Dermis blood vessel endothelial cell (primary cell): ENCODE measurements at regions not wholly inside any gene's neighbourhood (a gene's known extent, or its start where the extent isn't known, plus 50 kb on each side); places are given as distances from the start of the nearest gene placed in this dataset.

Source experiments
- DNase-seq: peaks from one replicate; pipeline ENCODE4 v3.0.0; 2010

DNA sequence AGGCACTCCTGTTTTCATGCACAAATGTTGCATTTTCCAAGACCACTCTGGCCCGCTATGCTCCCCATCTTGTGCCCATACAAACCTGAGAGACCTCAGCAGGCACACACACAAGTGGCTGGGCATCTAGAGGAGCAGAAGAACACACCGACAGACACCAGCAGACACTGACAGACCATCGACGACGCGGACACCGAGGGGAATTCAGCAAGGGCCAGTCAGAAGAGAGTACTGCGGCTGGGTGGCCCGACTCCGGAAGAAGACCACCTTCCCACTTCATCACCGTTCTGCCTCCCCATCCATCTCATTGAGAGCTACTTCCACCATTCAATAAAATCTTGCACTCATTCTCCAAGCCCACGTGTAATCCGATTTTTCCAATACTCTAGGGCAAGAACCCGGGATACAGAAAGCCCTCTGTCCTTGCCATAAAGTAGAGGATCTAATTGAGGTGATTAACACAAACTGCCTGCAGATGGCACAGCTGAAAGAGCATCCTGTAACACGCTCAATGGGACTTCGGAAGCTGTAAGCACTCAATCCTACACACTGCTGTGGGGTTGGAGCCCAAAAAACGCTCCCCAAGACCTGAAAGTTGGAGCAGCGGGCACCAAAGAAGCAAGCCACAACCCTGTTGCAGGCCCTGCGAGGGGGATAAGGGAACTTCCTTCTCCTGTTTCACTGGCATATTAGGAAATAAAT, 780.9 kb downstream of the ARAP2 start:
- DNase-seq, result no peak

DNA sequence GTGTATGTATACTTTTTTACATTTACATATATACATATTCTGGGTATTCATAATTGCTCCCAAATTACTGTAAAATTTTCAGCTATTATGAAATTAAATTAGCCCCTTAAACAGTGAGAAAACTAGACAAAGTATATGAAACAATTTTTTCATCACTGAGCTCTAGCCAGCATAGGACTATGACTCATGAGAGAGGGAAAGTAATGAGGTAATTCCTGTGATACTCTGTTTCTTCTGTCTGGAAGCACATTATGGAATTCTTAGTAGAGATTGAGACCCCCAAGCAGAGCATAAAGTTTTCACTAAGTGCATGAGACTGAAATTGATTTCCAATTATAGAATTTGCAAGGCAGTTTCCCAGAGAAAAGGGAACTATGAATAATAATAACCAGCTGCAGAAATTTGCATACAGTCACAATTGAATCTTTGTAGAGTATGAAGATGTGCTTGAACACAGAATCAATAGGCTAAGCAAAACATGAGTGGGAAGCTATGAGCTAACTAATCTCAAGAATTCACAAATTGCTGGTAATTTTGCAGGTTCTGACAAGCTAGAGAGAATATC, 779.3 kb downstream of the ARAP2 start:
- no peak for DNase-seq

DNA sequence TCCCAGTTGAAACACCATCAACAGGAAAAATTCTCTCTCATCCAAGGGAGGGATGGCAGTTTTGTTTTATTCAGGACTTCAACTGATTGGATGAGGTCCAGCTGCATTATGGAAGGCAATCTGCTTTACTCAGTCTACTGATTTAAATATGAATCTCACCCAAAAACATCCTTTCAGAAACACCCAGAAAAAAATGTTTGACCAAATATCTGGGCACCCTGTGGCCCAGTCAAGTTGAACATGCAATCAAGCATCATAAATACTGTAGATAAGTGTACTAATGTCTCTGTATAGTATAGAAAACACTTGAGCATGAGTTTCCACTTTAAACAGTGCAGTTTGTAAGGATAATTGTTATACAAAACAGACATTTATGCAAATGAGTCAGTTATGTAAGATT, 753.2 kb downstream of the ARAP2 start:
- DNase-seq, result no peak

DNA sequence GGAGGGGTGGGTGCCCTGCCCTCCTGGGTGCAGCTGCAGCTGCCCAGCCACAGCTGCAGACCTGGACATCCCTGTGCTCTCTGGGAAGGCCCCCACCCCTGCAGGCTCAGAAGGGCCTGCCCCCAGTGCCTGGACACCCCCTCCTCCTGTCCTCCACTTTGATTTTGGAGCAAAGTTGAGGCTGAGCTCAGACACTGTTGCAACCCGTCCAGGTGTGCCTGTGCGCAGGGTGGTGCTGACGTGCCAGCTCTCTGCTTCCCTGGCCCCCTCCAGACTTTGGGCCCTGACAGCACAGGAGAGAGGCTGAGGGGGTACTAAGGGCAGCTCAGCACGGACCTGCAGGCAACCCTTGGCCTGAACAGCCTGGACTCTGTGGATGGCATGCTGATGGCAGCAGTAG, 750.3 kb downstream of the ARAP2 start:
- DNase-seq, result no peak

DNA sequence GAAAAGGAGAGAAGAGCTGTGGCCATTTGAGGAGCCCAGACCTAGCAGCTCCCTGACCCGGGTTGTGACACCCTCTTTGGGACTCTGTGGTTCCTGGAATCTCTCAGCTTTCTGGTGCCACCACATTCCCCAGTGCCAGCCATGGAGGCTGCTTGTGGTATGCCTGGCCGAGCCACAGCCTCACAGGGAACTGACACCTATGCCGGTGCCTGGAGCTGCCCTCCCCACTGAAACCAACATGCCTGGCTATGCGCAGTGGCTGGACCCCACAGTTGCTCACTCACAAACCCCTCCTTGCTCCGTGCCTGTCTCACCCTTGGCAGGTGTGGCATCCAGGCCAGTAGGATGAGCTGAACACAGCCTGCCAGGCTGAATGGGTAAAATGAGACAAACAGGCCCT, 749.4 kb downstream of the ARAP2 start:
- no peak for DNase-seq

DNA sequence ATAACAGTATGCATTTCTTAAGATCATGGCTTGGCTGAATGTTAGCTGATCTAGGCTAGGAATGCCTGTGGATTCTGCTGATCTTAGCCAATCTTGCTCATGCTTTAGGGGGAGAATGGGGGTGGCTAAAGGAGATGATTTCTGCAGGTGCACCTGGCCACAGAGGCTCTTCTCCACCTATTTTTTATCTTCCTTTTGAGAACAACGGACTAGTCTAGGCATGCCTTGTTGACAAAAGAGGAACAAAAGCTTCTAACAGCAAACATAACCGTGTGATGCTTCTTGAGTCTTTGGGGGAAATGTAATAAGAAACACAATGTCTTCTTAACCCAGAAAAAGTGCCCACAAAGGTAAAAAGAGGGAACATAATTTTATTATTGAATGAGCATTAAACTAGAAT, 743.5 kb downstream of the ARAP2 start:
- DNase-seq, result no peak

DNA sequence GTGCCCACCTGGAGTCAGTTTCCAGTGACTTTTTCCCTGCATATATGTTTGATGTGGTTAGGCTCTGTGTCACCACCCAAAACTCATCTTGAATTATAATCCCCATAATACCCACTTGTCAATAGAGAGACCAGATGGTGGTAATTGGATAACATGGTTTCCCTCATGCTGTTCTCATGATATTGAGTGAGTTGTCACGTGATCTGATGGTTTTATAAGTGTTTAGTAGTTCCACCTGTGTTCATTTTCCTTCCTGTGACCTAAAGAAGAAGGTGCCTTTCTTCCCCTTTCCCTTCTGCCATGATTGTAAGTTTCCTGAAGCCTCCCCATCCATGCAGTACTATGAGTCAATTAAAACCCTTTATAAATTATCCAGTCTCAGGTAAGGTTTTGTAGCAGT, 740.9 kb downstream of the ARAP2 start:
- DNase-seq, result no peak

DNA sequence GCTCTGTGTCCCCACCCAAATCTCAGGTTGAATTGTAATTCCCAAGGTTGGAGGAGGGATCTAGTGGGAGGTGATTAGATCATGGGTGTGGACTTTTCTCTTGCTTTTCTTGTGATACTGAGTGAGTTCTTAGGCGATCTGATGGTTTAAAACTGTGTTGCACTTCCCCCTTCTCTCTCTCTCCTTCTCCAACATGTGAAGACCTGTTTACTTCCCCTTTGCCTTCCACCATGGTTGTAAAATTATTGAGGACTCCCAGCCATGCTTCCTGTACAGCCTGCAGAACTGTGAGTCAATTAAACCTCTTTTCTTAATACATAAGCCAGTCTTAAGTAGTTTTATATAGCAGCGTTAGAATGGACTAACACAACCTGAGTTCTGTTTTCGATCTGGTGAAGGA, 738.2 kb downstream of the ARAP2 start:
- no peak for DNase-seq

DNA sequence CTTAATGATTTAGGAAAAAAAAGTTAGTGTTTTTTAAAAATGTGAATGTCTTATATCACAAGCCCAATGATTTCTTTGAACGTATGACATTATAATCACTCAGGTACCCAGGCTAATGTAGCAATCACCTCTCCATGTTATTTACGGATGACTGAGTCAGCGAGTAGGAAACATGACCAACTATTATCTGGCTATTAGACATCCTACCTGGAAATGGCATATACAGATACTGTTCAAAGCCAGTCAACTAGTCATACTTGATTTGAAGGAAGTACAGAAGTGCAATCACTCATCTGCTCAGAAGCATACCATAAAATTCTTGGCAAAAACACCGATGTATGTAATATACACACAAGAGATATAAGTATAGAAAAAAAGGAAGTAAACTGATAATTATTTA, 732.5 kb downstream of the ARAP2 start:
- DNase-seq, result no peak

DNA sequence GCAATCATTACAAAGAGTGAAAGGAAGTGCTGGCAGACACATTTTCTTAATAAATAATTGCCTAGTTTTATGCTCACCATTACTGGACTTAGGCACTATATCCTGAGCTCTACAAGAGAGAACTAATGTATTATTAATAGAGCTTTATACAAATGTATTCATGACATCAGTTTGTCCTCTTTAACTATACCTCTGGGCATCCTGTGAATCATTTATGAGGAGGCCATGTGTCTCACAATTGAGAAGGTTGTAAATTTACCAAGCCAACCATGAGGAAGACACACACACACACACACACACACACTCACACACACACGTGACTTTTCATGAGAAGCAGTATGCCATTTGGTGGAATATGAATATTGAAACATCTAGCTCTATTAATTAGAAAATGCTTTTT, 728.2 kb downstream of the ARAP2 start:
- DNase-seq, result no peak

DNA sequence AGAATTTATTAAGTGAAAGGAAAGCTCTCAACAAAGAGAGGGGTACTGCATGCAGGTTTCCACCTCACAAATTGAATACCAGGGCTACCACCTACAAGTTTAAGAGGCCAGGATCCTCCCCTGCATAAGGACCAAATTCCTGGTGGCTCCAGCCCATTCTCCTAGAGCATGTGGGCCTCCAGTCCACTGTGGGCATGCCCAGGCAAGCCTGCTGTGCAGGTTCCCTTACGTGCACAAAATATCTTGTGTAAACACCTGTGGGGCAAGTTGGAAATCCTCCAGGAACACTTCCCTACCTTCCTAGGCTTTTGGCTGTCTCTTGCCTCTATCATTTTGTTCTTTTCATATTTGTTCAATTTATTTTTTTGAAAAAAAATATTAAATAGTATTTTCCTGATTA, 724.3 kb downstream of the ARAP2 start:
- no peak for DNase-seq

DNA sequence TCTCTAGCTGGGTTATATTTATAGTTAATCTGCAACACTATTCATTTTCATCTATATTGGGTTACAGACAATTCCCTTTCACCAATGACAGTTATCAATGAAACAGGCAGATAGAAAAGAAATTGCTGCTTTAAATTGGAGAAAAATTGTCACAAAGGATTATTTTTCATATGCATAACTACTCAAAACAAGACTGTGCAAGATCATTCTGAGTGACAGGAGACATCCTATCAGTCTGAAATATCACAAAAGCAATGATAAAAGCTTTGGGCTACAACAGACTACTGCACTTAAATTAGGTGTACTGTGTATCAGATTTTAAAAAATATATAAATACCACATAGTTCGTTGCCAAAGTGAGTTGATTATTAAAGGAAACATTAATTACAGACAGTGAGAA, 722.6 kb downstream of the ARAP2 start:
- no peak for DNase-seq

DNA sequence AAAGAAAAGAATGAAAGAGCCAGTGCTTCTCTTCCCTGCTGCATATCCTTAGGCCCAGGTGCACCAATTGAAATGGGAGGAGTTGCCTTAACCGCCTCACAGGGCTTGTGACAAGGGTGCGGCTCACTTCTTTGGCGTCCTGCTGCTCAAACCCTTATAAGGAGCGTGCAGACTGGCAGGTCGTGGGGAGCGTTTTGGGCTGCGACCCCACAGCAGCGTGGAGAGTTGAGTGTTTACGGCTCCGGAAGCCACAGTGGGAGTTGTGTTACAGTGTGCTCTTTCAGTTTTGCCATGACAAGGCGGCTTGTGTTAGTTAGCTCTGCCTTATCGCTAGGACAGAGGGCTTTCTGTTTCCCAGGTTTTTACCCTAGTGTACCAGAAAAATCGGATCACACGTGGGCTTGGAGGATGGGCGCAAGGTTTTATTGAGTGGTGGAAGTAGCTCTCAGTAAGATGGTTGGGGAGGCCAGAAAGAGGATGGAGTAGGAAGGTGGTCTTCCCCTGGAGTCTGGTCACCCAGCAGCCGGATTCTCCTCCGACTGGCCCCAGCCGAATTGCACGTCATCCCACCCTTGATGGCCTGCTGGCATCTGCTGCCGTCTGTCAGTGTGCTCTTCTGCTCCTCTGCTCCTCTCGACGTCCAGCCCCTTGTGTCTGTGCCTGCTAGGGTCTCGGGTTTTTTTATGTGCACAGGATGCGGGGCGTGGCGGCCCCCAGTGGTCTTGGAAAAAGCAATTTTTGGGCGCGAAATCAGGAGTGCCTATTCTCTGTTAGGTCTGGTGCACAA, 718.9 kb downstream of the ARAP2 start:
- DNase-seq, result no peak

DNA sequence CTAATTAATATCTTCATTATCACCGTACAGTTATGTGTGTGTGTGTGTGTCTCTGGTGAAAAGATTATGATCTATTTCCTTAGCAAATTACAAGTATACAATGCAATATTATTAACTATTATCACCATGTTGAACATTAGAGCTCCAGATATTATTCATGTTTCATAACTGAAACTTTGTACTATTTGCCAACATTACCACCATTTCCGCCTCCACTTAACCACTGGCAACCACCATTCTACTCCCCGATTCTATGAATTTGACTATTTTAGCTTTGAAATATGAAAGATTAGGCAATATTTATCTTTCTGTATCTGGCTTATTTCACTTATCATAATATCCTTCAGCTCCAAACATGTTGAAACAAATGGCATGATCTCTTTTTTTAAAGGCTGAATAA, 717.9 kb downstream of the ARAP2 start:
- no peak for DNase-seq

DNA sequence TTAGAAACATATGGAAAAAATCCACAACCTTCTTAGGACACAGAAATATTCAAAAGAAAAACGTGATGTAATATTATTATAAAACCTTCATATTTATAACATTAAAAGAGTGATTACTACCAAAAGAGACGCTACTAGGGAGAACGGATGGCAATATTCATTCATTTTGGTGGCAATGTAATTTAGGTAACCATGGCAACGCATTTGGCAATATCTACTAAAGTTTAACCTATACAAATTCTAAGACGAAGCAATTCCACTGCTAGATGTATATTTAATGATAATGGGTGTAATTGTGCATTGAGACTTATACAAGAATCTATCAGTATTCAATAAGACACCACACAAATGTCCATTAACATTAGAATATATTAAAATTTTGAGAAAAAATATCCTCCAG, 709.4 kb downstream of the ARAP2 start:
- DNase-seq, result no peak

DNA sequence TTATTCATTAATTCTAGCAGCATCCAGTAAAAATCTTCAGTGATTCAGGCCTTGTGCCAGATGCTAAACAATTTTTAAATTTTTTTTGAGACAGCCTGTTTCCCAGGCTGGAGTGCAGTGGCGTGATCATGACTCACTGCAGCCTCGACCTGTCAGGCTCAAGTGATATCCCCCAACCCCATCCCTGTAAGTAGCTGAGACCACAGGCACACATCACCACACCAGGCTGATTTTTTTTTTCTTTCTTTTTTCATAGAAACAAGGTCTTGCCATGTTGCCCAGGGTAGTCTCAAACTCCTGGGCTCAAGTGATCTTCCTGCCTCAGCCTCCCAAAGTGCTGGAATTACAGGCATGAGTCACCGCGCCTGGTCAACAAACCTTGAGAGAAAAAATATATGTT, 705.5 kb downstream of the ARAP2 start:
- DNase-seq, result no peak

DNA sequence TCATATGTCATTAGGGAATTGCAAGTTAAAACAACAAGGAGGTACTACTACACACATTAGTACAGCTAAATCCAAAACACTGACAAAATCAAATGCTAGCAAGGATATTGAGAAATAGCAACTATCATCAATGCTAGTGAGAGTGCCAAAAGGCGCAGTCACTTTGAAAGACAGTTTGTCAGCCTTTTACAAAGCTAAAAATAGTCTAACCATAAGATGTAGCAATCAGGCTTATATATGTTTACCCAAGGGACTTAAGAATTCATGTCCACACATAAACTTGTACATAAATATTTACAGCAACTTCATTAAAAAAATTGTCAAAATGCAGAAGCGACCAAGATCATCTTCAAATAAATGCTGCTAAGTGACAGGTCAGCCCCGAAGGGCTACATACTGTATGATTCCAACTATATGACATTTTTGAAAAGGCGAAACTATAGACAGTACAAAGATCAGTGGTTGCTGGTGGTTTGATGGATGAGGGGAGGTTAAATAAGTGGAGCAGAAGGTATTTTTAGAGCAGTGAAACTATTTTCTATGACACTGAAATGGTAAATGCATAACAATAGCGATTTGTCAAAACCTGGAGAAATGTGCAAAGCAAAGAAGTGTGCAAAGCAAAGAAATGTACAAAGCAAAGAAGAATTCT, 704.8 kb downstream of the ARAP2 start:
- no peak for DNase-seq

DNA sequence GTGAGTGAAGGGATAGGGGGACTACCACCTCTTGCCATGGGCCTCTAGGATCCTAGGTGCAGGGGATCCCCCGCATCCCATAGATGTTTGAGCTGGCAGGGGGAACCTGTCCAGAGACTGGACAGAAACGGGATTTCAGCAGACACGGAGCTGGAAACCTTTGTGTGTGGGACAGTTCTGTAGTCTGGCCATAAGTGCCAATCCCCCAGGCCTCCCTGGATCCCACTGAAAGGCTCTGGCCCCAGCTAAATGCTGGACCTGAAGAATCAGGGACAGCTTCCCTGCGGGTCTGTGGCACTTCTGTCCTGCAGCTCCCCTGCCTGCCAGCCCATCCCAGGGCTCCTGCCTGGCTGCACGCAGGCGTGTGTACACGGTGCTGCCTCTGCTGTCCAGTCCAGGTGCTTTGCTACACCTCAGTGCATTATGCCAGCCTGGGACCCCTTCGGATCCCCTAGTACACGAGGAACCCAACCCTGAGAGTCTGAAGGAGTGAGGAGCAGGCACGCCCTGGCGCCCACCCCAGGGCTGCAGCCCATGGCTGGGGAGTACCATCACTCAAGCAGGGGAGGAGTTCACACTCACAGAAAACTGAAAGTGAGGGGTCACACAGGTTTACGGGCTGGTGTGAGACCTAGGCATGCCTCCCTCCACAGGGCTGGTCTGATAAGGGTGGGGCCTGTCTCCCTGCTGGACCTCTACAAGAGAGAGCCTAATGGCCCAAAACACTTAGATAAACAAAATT, 703.0 kb downstream of the ARAP2 start:
- no peak for DNase-seq

DNA sequence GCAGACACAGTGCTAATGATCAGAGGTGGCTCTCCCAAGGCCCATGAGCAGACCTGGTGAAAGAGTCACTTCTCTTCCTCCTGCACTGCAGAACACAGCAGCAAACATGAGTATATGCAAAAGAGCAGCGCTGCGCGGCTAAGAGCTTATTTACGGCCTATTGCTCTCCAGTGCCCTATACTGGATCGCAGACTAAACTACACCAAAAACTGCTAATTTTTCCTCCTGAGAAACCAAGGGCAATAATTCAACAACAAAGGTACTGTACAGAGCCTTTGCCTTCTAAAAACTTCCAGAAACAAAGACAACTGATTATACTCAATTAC, 702.5 kb downstream of the ARAP2 start:
- no peak for DNase-seq

DNA sequence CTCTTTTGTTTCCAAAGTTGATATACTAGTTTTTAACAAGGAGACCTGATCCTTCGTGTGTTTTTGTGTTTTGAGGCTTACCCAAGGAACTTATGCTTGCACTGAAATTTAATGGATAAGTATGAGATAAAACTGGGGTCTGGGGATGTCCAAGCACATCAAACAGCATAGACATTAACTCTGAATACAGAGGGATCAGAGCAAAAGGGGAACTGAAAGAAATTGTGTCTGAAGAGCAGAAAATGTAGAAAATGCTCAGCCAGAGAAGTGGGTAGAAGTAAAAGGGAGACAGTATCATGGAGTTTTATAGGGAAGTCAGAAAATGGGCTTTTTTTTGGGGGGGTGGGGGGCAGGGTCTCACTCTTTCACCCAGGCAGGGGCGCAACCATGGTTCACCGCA, 695.4 kb downstream of the ARAP2 start:
- DNase-seq, result no peak

DNA sequence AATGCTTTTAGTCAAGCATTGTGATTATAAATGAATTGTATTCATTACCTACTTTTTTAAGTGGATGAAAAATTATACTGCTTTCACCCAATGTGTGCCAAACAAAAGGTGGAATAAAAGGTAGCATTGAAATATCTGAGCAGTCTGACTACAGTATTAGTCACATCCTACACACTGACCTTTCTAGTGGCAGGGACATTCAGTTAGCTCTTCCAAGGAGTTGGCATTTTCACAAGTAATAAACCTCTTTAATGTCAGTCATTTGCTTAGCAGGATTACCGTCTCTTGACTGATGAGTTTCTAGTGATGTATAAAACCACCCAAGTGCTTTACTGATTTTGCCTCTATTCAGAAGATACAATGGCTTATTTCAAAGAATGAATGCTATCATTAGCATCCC, 687.9 kb downstream of the ARAP2 start:
- no peak for DNase-seq

DNA sequence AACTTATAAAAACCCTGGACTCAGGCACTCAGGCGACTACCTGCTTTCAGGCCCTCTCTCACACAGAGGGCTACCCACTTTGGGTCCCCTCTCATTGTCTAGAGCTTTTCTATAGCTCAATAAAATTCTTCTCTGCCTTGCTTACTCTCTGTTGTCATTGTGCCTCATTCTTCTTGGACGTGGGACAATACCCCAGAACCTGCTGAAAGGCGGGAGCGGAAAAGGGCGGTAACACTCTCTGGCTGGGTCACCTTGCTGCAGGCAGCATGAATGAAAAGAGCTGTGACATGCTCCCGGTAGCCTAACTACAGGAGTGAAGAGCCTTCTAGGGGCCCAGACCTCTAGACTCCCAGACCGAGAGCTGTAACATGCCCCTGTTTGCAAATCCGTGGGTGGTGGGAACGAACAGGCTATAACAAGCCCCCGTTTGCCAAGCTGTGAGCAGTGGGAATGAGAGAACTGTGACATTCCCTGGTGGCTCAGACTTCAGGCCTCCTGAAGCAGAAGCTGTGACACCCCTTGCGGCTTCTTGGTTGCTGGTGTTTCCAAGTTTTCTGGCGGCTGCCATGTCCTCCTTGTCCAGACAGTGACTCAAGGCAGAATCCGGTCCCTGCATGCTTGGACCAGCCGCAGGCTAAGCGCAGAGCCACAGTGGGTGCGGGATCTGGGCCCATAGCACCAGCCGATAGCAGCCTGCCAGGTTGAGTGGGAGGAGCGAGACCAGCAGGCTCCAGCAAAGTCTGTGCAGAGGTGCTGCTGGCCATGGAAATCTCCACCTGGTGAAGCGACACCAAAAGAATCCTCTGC, 684.6 kb downstream of the ARAP2 start:
- no peak for DNase-seq
